ENCODE measurements at regions not wholly inside any gene's neighbourhood (a gene's known extent, or its start where the extent isn't known, plus 50 kb on each side); places are given as distances from the start of the nearest gene placed in this dataset.

DNA sequence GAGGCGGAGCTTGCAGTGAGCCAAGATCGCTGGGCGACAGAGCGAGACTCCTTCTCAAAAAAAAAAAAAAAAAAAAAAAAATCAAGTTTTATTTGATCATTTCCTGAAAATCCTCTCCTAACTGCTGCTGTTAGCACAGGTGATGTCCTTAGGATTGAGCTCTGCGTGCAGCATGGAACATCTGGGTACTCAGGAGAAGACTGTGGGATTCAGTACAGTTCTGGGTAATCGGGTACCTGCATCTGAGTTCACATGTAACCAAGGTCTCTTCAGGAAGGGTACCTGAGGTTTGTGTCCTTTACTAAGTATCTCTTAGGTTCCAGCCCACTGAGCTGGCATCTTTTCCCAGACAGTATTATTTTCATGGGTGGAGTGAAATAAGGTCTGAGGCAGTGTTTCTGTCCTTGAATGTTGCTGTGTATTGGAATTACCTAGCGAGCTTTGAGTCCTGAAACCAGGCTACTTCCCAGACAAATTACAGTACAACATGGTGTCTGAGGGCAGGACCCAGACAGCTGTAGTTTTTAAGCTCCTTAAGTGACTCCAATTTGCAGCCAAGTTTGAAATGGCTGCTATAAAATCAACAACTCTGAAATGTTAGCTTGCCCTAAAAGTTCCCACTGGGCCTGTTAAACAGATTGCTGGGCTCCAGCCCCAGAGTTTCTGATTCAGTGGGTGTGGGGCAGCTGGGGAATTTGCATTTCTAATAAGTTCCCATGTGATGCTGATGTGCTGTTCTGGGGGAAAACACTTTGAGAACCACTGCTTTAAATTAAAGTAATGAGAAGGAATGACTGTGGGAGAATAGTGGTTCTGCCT lies 120.5 kb downstream of the PMAIP1 start:
- Histone ChIP-seq H3K9me2 (replicated peaks; ENCODE audit: low read length) (no peaks in the 10 kb centered on the region), H3K79me2 (ENCODE audit: low read length) (no peaks in the 10 kb centered on the region), H3K9ac (ENCODE audit: low read length) (no peak overlapping the region), H3K4me3 (ENCODE audit: low read length) (no peak overlapping the region), H3F3A (ENCODE audit: low read length, unreplicated experiment) (no peaks in the 10 kb centered on the region), H3K27ac (ENCODE audit: low read length) (peak overlapping the region; percentile 89; the same call in 1 of the 2 replicates), H2AFZ (ENCODE audit: low read length) (no peak overlapping the region), H3K4me1 (ENCODE audit: insufficient read depth, low read length) (peaks cover 31% of the 10 kb centered on the region), H4K20me1 (ENCODE audit: low read length) (no peaks in the 10 kb centered on the region), H3K27me3 (ENCODE audit: low read length) (no peaks in the 10 kb centered on the region), H3K4me2 (ENCODE audit: low read length) (no peak overlapping the region; the same call in 1 of the 2 replicates), H3K9me3 (ENCODE audit: low read length) (no peaks in the 10 kb centered on the region), H3K36me3 (ENCODE audit: low read depth, low read length) (no peaks in the 10 kb centered on the region)
- TF ChIP-seq CTCF (conservative IDR thresholded peaks at IDR 0.05; ENCODE audit: low read depth, low read length) (no peak), EZH2 (IDR thresholded peaks at IDR 0.05; ENCODE audit: low read length, unreplicated experiment) (no peak), EZH2phosphoT487 (IDR thresholded peaks at IDR 0.05; ENCODE audit: borderline replicate concordance, low read length) (no peak)
- intact Hi-C loops (cut with micrococcal nuclease): no loop called here
- BruUV-seq (replicated peaks): no TSS peak
- ATAC-seq (no peak), DNase-seq (no peak)
- ChIA-PET POLR2A (ENCODE audit: unreplicated experiment) (no interaction called here), CTCF (interaction anchor here (0.7 kb wide), 1 partner anchor 1029 kb away, joined by 5 read pairs; no protein-coding TSS in a partner anchor)

DNA sequence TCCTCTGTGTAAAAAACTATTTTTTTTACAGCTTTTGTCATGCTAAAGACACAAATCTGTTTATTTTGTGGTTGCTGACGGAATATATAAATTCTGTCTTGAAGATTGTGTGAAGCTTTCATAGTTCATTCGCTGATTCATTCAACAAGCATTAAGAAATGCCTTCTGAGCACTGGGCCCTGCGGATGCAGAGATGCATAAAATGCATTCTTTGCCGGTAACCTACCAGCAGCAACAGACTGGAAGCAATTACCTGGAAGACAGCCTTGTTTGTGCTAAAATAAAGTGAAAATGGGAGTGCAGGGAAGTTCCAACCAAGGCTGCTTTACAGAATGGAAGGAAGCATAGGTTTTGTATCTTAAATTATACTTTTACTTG lies 119.7 kb downstream of the PMAIP1 start:
- no TSS peak for BruUV-seq (replicated peaks)
- Histone ChIP-seq H3K4me3 (ENCODE audit: low read length) (peak overlapping the region; percentile 46), H2AFZ (ENCODE audit: low read length) (no peak overlapping the region), H4K20me1 (ENCODE audit: low read length) (no peaks in the 10 kb centered on the region), H3K9me3 (ENCODE audit: low read length) (no peaks in the 10 kb centered on the region), H3K79me2 (ENCODE audit: low read length) (no peaks in the 10 kb centered on the region), H3K4me1 (ENCODE audit: insufficient read depth, low read length) (peaks cover 26% of the 10 kb centered on the region), H3K9ac (ENCODE audit: low read length) (peak overlapping the region; percentile 57), H3K9me2 (replicated peaks; ENCODE audit: low read length) (no peaks in the 10 kb centered on the region), H3K36me3 (ENCODE audit: low read depth, low read length) (no peaks in the 10 kb centered on the region), H3K27ac (ENCODE audit: low read length) (peak overlapping the region; percentile 89), H3K27me3 (ENCODE audit: low read length) (no peaks in the 10 kb centered on the region), H3F3A (ENCODE audit: low read length, unreplicated experiment) (no peaks in the 10 kb centered on the region), H3K4me2 (ENCODE audit: low read length) (peak overlapping the region; percentile 76)
- ChIA-PET CTCF (no interaction called here), POLR2A (ENCODE audit: unreplicated experiment) (interaction anchor here (0.6 kb wide), 1 partner anchor 1798 kb away, joined by 3 read pairs; no protein-coding TSS in a partner anchor)
- peak; percentile 94 for DNase-seq
- intact Hi-C loops (cut with micrococcal nuclease): loop anchor here (1.0 kb wide), 1 partner anchor 25 kb away; no protein-coding TSS in a partner anchor
- TF ChIP-seq CTCF (conservative IDR thresholded peaks at IDR 0.05; ENCODE audit: low read depth, low read length): no peak
- ATAC-seq: peak; percentile 91
